T-helper 1 cell (primary cell): ENCODE measurements at regions not wholly inside any gene's neighbourhood (a gene's known extent, or its start where the extent isn't known, plus 50 kb on each side); places are given as distances from the start of the nearest gene placed in this dataset.

Experiments used
- DNase-seq, 5 donors: peaks; one replicate each; pipeline ENCODE4 v3.0.0-alpha.2; 2012 to 2020

- no peak for DNase-seq
These were observed 731.8 kb upstream of the ARGLU1 start for GRCh38 chr13:107299717-107300116.

GRCh38 chr13:107296804-107297203 lies 728.9 kb upstream of the ARGLU1 start:
- no peak for DNase-seq

- DNase-seq, result no peak
These were observed 727.6 kb upstream of the ARGLU1 start for GRCh38 chr13:107295416-107296140.

- no peak for DNase-seq
These were observed 726.0 kb upstream of the ARGLU1 start for GRCh38 chr13:107293924-107294323.

- DNase-seq, result no peak
These were observed 723.9 kb upstream of the ARGLU1 start for GRCh38 chr13:107291875-107292274.

GRCh38 chr13:107289540-107289939 lies 721.6 kb upstream of the ARGLU1 start:
- no peak for DNase-seq

- no peak for DNase-seq
These were observed 716.2 kb upstream of the ARGLU1 start for GRCh38 chr13:107284173-107284572.

- DNase-seq, result no peak
These were observed 710.0 kb upstream of the ARGLU1 start for GRCh38 chr13:107277911-107278310.

GRCh38 chr13:107276936-107277335 lies 709.0 kb upstream of the ARGLU1 start:
- DNase-seq, result no peak

GRCh38 chr13:107275945-107276614 lies 708.1 kb upstream of the ARGLU1 start:
- no peak for DNase-seq

- DNase-seq, result no peak
These were observed 707.4 kb upstream of the ARGLU1 start for GRCh38 chr13:107275312-107275711.

GRCh38 chr13:107271227-107271626 lies 703.3 kb upstream of the ARGLU1 start:
- no peak for DNase-seq

GRCh38 chr13:107266657-107267056 lies 698.7 kb upstream of the ARGLU1 start:
- DNase-seq, result no peak

GRCh38 chr13:107258599-107259187 lies 690.8 kb upstream of the ARGLU1 start:
- no peak for DNase-seq

- DNase-seq, result no peak
These were observed 686.5 kb upstream of the ARGLU1 start for GRCh38 chr13:107254392-107254791.

- DNase-seq, result no peak
These were observed 684.5 kb upstream of the ARGLU1 start for GRCh38 chr13:107252428-107252827.

GRCh38 chr13:107252021-107252420 lies 684.1 kb upstream of the ARGLU1 start:
- no peak for DNase-seq

GRCh38 chr13:107251341-107251740 lies 683.4 kb upstream of the ARGLU1 start:
- DNase-seq, result no peak

GRCh38 chr13:107250628-107251027 lies 682.7 kb upstream of the ARGLU1 start:
- no peak for DNase-seq

GRCh38 chr13:107244241-107244640 lies 676.3 kb upstream of the ARGLU1 start:
- DNase-seq, result no peak

GRCh38 chr13:107242138-107242537 lies 674.2 kb upstream of the ARGLU1 start:
- DNase-seq, result no peak

GRCh38 chr13:107241381-107241780 lies 673.4 kb upstream of the ARGLU1 start:
- DNase-seq, result no peak

GRCh38 chr13:107239213-107239612 lies 671.3 kb upstream of the ARGLU1 start:
- DNase-seq, result no peak
